ENCODE measurements at regions not wholly inside any gene's neighbourhood (a gene's known extent, or its start where the extent isn't known, plus 50 kb on each side); places are given as distances from the start of the nearest gene placed in this dataset.
"Not testable (repeated sequence)": the region's sequence is repeated elsewhere in the genome, so short reads cannot be mapped to it uniquely, and the experiment has no call there.

- not testable (repeated sequence) for DNase-seq (ENCODE audit: low read depth); H3K4me3 ChIP-seq (ENCODE audit: low read length)
Measured at GRCh38 chr16:29355339-29356059, 51.0 kb downstream of the NPIPB11 start.

DNA sequence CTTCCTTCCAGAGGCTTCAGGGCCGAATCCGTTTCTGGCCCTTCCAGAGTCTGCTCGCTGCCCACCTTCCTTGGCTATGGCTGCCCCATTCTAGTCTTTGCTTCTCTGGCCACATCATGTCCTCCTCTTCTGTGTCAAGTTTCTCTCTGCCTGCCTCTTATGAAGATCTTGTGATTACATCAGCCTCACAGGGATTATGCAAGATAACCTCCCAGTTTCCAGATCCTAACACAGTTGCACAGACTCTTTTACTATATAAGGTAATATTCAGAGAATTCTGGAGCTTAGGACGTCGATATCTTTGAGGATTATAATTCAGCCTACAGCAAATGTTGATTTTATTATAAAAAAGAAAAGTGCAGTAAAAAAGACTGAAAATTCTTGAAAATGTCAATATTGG lies 52.1 kb downstream of the NPIPB11 start:
- DNase-seq (ENCODE audit: low read depth); H3K4me3 ChIP-seq (ENCODE audit: low read length): not testable (repeated sequence)

DNA sequence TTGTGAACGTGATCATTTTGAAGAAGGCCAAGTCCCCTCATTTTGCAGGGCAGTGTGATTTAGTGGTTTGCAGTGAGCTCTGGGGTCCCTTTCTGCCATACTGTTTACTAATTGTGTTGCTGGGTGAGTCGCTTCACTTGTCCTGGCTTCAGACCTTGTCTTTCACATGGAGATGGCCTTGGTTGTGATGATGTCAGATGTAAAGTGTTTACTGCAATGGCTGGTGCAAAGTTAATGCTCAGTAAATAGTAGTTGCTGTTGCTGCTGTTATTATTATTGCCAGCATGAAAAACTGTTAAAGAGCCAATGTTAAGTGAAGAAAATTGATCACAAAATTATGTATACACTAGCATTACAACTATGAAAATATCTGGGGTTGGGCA lies 53.9 kb downstream of the NPIPB11 start:
- peak; percentile 0 for DNase-seq (ENCODE audit: low read depth)

DNA sequence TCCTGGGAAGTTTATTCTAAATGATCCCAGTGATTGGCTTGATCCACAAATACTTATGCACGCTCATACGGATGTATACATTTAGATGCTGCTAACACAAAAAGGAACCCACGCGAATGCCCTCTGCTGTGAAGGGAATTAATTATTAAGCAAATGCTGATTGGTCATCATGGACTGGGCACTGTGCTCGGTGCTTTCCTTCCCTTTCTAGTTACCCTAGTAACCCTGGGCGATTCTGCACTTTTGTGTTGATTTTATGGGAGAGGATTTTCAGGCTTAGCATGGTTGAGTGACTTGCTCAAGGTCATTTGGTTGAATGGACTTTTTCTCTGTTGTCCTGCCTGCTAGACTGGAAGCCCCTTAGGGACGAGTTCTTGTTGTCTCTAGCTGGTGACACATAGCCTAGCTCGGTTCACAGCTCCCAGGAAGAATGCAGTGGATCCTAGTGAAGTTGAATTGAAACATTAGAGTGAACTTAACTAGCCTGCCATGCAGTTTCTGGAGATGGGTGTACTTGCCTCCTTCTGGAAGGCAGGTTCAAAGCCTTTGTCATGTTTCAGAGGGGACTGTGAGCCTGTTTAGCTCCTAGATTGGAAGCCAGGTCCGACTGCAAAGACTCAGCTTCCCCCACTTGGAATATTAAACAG lies 54.4 kb downstream of the NPIPB11 start:
- H3K4me3 ChIP-seq (ENCODE audit: low read length); DNase-seq (ENCODE audit: low read depth): not testable (repeated sequence)

More for the DNA sequence above, 53.9 kb downstream of the NPIPB11 start:
- H3K4me3 ChIP-seq (ENCODE audit: low read length): not testable (repeated sequence)

GRCh38 chr16:29351271-29351969 lies 55.1 kb downstream of the NPIPB11 start:
- H3K4me3 ChIP-seq (ENCODE audit: low read length); DNase-seq (ENCODE audit: low read depth): not testable (repeated sequence)

DNA sequence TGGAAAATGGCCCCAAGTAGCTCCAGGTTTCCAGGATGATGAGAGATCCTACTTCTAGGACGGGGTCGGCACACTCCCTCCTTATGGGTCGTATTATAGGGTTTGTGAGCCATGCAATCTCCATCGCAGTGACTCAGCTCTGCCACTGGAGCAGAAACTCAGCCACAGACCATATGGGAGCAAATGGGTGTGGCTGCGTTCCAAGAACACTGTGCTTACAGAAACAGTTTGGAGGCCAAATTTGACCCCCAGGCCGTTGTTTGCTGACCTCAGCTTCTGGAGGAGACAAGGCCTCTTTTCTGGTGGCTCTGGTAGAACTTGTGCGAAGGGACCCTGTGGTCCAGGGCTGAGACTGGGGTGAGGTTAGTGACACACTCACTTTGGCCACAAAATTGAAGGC lies 56.5 kb downstream of the NPIPB11 start:
- not testable (repeated sequence) for H3K4me3 ChIP-seq (ENCODE audit: low read length)
- peak; percentile 87 for DNase-seq (ENCODE audit: low read depth)

GRCh38 chr16:29348748-29349147 lies 57.8 kb downstream of the NPIPB11 start:
- DNase-seq (ENCODE audit: low read depth); H3K4me3 ChIP-seq (ENCODE audit: low read length): not testable (repeated sequence)

DNA sequence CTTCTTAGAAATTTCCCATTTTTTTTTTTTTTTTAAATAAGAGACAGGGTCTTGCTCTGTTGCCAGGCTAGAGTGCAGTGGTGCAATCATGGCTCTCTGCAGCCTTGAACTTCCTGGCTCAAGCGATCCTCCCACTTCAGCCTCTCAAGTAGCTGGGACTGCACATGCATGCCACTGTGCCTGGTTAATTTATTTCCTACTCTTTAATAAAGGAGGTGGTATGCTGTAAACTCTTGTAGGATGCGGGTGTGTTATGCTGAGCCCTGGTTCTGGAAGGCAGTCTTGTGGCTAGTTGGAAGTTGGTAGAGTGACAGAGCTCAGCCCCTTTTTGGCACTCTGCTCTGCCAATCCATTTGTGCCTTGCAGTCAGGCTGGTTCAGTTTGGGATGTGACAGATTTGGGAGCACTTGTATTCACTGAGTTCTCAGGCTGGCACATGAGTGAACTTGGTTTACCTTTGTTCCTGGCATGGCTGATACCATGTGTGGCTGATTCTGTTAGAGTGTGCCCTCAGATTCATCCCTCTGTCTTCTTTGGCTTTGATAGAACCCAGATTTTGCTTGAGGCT lies 58.3 kb downstream of the NPIPB11 start:
- H3K4me3 ChIP-seq (ENCODE audit: low read length): not testable (repeated sequence)
- peak; percentile 4 for DNase-seq (ENCODE audit: low read depth)

GRCh38 chr16:29346796-29347580 lies 59.5 kb downstream of the NPIPB11 start:
- H3K4me3 ChIP-seq (ENCODE audit: low read length); DNase-seq (ENCODE audit: low read depth): not testable (repeated sequence)

- DNase-seq (ENCODE audit: low read depth): not testable (repeated sequence)
Measured at GRCh38 chr16:29346203-29346602, 60.3 kb downstream of the NPIPB11 start.

DNA sequence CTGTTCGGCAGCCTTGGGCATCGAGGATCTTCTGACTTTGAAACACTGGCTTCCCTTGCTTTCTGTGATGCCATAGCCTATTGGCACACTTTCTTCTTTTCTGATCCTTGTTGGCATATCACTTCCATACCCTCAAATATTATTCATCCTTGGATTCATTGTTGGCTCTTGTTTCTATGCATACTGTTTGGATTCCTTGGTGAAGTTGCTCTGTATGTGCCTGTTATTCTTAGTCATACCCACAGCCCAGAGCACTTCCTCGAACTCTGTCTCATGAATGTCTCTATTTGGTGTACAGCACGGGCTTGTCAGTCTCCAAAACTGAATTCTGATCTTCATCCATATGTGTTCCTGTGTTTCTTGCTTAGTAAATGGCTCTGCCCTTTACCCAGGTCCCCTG lies 63.6 kb downstream of the NPIPB11 start:
- not testable (repeated sequence) for H3K4me3 ChIP-seq (ENCODE audit: low read length); DNase-seq (ENCODE audit: low read depth)

More at GRCh38 chr16:29346203-29346602, 60.3 kb downstream of the NPIPB11 start:
- H3K4me3 ChIP-seq (ENCODE audit: low read length): not testable (repeated sequence)

GRCh38 chr16:29340779-29341438 lies 65.6 kb downstream of the NPIPB11 start:
- DNase-seq (ENCODE audit: low read depth); H3K4me3 ChIP-seq (ENCODE audit: low read length): not testable (repeated sequence)

GRCh38 chr16:29340235-29340634 lies 66.3 kb downstream of the NPIPB11 start:
- H3K4me3 ChIP-seq (ENCODE audit: low read length); DNase-seq (ENCODE audit: low read depth): not testable (repeated sequence)

GRCh38 chr16:29338821-29339700 lies 67.5 kb downstream of the NPIPB11 start:
- not testable (repeated sequence) for DNase-seq (ENCODE audit: low read depth); H3K4me3 ChIP-seq (ENCODE audit: low read length)

- DNase-seq (ENCODE audit: low read depth); H3K4me3 ChIP-seq (ENCODE audit: low read length): not testable (repeated sequence)
Measured at GRCh38 chr16:29337385-29337901, 69.1 kb downstream of the NPIPB11 start.

GRCh38 chr16:29335549-29335846 lies 71.0 kb downstream of the NPIPB11 start:
- not testable (repeated sequence) for H3K4me3 ChIP-seq (ENCODE audit: low read length); DNase-seq (ENCODE audit: low read depth)

DNA sequence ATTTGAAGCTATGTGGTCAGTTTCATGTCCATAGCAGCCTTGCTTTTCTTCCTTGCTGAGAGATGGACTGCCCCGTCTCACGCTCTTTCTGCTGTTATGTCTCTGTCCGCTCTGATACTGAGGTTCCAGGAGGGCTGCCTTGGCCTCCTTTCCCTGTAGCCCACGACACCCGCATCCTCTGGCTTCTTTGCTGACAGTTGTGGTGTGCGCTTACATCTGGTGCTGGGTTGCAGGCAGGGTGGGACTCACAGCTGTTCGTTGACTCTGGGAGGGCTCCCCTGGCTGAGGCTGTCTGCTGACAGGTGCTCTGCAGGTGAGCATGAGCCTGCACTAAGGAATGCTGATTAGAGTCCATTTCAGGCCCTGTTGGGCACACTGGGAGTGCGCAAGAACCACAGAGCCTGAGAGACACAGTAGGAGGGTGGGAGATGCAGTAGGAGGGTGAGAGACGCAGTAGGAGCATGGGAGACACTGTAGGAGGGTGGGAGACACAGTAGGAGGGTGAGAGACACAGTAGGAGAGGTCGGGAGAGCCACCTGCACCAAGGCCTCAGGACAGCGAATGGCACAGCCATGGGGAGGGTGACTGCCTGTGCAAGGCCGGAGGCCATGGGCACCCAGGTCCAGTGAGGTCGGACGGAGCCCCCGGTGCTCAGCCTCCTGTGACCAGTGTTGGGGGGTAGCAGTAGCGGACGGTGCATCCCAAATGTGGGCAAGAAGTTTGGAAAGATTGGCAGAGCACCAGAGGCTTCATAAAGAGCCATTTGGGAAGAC lies 71.5 kb downstream of the NPIPB11 start:
- not testable (repeated sequence) for H3K4me3 ChIP-seq (ENCODE audit: low read length)

More for the DNA sequence above, 71.5 kb downstream of the NPIPB11 start:
- not testable (repeated sequence) for DNase-seq (ENCODE audit: low read depth)
